Osteoblast (primary cell): ENCODE measurements at regions not wholly inside any gene's neighbourhood (a gene's known extent, or its start where the extent isn't known, plus 50 kb on each side); places are given as distances from the start of the nearest gene placed in this dataset.

Experiments used
- DNase-seq: peaks from one replicate; pipeline ENCODE4 v3.0.0; 2011; ENCODE audit warnings: low spot score, mixed read lengths; ENCODE audit not compliant: insufficient read length; ENCODE audit errors: missing footprints
- H2AFZ ChIP-seq: 2 replicates; pipeline ENCODE4 v1.6.0; 2011; ENCODE audit warnings: mild to moderate bottlenecking, low read length
- H3K27ac ChIP-seq: 2 replicates; pipeline ENCODE4 v1.5.1; 2011; ENCODE audit warnings: mild to moderate bottlenecking, low read depth, low read length, moderate library complexity
- H3K27me3 ChIP-seq: 2 replicates; pipeline ENCODE4 v1.6.0; 2012; ENCODE audit warnings: mild to moderate bottlenecking, control low read depth, inconsistent platforms, low read length, moderate library complexity; ENCODE audit not compliant: insufficient read depth
- H3K36me3 ChIP-seq: 2 replicates; pipeline ENCODE4 v1.5.1; 2011; ENCODE audit warnings: mild to moderate bottlenecking, low read length, control low read depth, moderate library complexity; ENCODE audit not compliant: insufficient read depth
- H3K4me1 ChIP-seq: 2 replicates; pipeline ENCODE4 v1.5.1; 2011; ENCODE audit warnings: mild to moderate bottlenecking, low read length, control low read depth, moderate library complexity; ENCODE audit not compliant: insufficient read depth
- H3K4me2 ChIP-seq: 2 replicates; pipeline ENCODE4 v1.6.0; 2011; ENCODE audit warnings: mild to moderate bottlenecking, low read length; ENCODE audit not compliant: insufficient read depth
- H3K4me3 ChIP-seq: fragments of 200-600 bp; sonication (generic); 3 replicates; pipeline ENCODE4 v1.5.1; 2012; ENCODE audit warnings: mild to moderate bottlenecking, low read length, inconsistent platforms; ENCODE audit not compliant: insufficient read depth
- H3K79me2 ChIP-seq: 2 replicates; pipeline ENCODE4 v1.6.0; 2012; ENCODE audit warnings: mild to moderate bottlenecking, low read length, control low read depth, inconsistent platforms; ENCODE audit not compliant: insufficient read depth
- H3K9me3 ChIP-seq: 2 replicates; pipeline ENCODE4 v1.5.1; 2011; ENCODE audit warnings: low read depth, low read length, control low read depth
- H4K20me1 ChIP-seq: 2 replicates; pipeline ENCODE4 v1.6.0; 2012; ENCODE audit warnings: mild to moderate bottlenecking, low read length, control low read depth; ENCODE audit not compliant: insufficient read depth
- TF ChIP-seq, protein P1 (sequence below): IDR thresholded peaks from 2 replicates; pipeline ENCODE4 v1.5.1; 2011; ENCODE audit warnings: mild to moderate bottlenecking, low read depth, low read length, moderate library complexity; ENCODE audit errors: extremely low read depth

GRCh38 chr21:19350286-19350685, 946.7 kb upstream of the TMPRSS15 start:
- Histone ChIP-seq H3K36me3 (no peaks in the 10 kb centered on the region), H3K27ac (no peak overlapping the region), H2AFZ (no peak overlapping the region), H4K20me1 (no peaks in the 10 kb centered on the region), H3K4me3 (no peak overlapping the region), H3K4me1 (no peaks in the 10 kb centered on the region), H3K27me3 (no peaks in the 10 kb centered on the region), H3K79me2 (no peaks in the 10 kb centered on the region), H3K4me2 (no peak overlapping the region), H3K9me3 (no peaks in the 10 kb centered on the region)
- TF ChIP-seq, protein P1, sequence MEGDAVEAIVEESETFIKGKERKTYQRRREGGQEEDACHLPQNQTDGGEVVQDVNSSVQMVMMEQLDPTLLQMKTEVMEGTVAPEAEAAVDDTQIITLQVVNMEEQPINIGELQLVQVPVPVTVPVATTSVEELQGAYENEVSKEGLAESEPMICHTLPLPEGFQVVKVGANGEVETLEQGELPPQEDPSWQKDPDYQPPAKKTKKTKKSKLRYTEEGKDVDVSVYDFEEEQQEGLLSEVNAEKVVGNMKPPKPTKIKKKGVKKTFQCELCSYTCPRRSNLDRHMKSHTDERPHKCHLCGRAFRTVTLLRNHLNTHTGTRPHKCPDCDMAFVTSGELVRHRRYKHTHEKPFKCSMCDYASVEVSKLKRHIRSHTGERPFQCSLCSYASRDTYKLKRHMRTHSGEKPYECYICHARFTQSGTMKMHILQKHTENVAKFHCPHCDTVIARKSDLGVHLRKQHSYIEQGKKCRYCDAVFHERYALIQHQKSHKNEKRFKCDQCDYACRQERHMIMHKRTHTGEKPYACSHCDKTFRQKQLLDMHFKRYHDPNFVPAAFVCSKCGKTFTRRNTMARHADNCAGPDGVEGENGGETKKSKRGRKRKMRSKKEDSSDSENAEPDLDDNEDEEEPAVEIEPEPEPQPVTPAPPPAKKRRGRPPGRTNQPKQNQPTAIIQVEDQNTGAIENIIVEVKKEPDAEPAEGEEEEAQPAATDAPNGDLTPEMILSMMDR = no peak
- no peak for DNase-seq

GRCh38 chr21:19353256-19353655, 949.7 kb upstream of the TMPRSS15 start:
- Histone ChIP-seq H3K4me1 (no peaks in the 10 kb centered on the region), H4K20me1 (no peaks in the 10 kb centered on the region), H3K9me3 (no peaks in the 10 kb centered on the region), H3K4me3 (no peak overlapping the region), H2AFZ (no peak overlapping the region), H3K36me3 (no peaks in the 10 kb centered on the region), H3K27me3 (no peaks in the 10 kb centered on the region), H3K79me2 (no peaks in the 10 kb centered on the region), H3K27ac (no peak overlapping the region), H3K4me2 (no peak overlapping the region)
- no peak for DNase-seq
- TF ChIP-seq, protein P1 = no peak

DNA sequence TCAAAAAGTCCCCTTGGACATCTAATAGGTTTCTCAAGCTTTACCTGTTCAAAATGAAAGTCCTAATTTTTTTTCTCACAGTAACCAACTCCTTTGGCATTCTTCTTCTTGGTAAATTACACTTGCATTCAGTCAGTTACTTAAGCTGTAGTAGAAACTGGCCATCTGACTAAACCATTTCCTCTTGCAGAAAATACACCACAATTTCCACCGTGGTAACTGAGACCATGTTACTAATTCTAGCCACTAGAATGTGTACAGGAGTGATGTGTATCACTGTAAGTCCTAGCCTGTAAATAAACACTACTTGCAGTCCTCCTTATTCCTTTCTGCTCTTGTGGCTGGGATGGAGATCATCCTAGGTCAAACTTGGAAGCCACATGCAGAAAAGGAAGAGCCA, 965.4 kb upstream of the TMPRSS15 start:
- no peak overlapping the region for H3K4me2 ChIP-seq
- no peak overlapping the region for H3K4me3 ChIP-seq
- H3K79me2 ChIP-seq = no peaks in the 10 kb centered on the region
- peaks cover 4% of the 10 kb centered on the region for H3K9me3 ChIP-seq
- no peaks in the 10 kb centered on the region for H3K27me3 ChIP-seq
- no peak overlapping the region for H2AFZ ChIP-seq
- H3K27ac ChIP-seq = no peak overlapping the region
- no peaks in the 10 kb centered on the region for H3K4me1 ChIP-seq
- DNase-seq = no peak
- no peaks in the 10 kb centered on the region for H4K20me1 ChIP-seq
- no peaks in the 10 kb centered on the region for H3K36me3 ChIP-seq
- TF ChIP-seq, protein P1 = no peak

- no peaks in the 10 kb centered on the region for H3K27me3 ChIP-seq
- no peaks in the 10 kb centered on the region for H3K9me3 ChIP-seq
- H3K79me2 ChIP-seq = no peaks in the 10 kb centered on the region
- no peaks in the 10 kb centered on the region for H3K36me3 ChIP-seq
- DNase-seq = no peak
- no peak overlapping the region for H3K4me3 ChIP-seq
- H4K20me1 ChIP-seq = no peaks in the 10 kb centered on the region
- no peak overlapping the region for H2AFZ ChIP-seq
- TF ChIP-seq, protein P1 = no peak
- no peaks in the 10 kb centered on the region for H3K4me1 ChIP-seq
- H3K27ac ChIP-seq = no peak overlapping the region
- no peak overlapping the region for H3K4me2 ChIP-seq
Observed at GRCh38 chr21:19392390-19392789, 988.8 kb upstream of the TMPRSS15 start.
